WERI-Rb-1 (cell line): ENCODE measurements at regions not wholly inside any gene's neighbourhood (a gene's known extent, or its start where the extent isn't known, plus 50 kb on each side); places are given as distances from the start of the nearest gene placed in this dataset.

Experiments
- DNase-seq: peaks from one replicate; pipeline ENCODE4 v3.0.0-alpha.2; 2020
- H3K27ac ChIP-seq: fragments of 250-450 bp; sonication (Bioruptor Pico); 2 replicates; pipeline ENCODE4 v1.5.1; 2020; ENCODE audit warnings: mild to moderate bottlenecking, moderate library complexity
- H3K27me3 ChIP-seq: fragments of 250-450 bp; sonication (Bioruptor Pico); 2 replicates; pipeline ENCODE4 v1.5.1; 2021; ENCODE audit warnings: mild to moderate bottlenecking, low read depth, moderate library complexity; ENCODE audit not compliant: insufficient read depth, severe bottlenecking
- H3K36me3 ChIP-seq: fragments of 250-450 bp; sonication (Bioruptor Pico); 2 replicates; pipeline ENCODE4 v1.5.1; 2020; ENCODE audit warnings: mild to moderate bottlenecking, moderate library complexity
- H3K4me3 ChIP-seq: 2 replicates; pipeline ENCODE4 v1.5.1; 2011; ENCODE audit warnings: low read depth, mild to moderate bottlenecking, control low read depth, low read length
- H3K9me3 ChIP-seq: fragments of 250-450 bp; sonication (Bioruptor Pico); 2 replicates; pipeline ENCODE4 v1.5.1; 2021; ENCODE audit warnings: mild to moderate bottlenecking, moderate library complexity; ENCODE audit not compliant: severe bottlenecking
- CTCF ChIP-seq: IDR thresholded peaks from 2 replicates; pipeline ENCODE4 v1.5.1; 2011; ENCODE audit warnings: low read depth, mild to moderate bottlenecking, control low read depth, inconsistent platforms, low read length

- H3K27ac ChIP-seq: no peak overlapping the region
- no peaks in the 10 kb centered on the region for H3K36me3 ChIP-seq
- DNase-seq: no peak
- TF ChIP-seq CTCF: no peak
- H3K27me3 ChIP-seq: no peaks in the 10 kb centered on the region
- H3K9me3 ChIP-seq: no peaks in the 10 kb centered on the region
- no peak overlapping the region for H3K4me3 ChIP-seq
These were observed 469.3 kb upstream of the ZNF804A start for GRCh38 chr2:184129073-184129472.

GRCh38 chr2:184137955-184138354 lies 460.4 kb upstream of the ZNF804A start:
- no peak for TF ChIP-seq CTCF
- no peak for DNase-seq

GRCh38 chr2:184141866-184142265 lies 456.5 kb upstream of the ZNF804A start:
- no peak for TF ChIP-seq CTCF

More at GRCh38 chr2:184137955-184138354, 460.4 kb upstream of the ZNF804A start:
- Histone ChIP-seq H3K9me3 (no peaks in the 10 kb centered on the region), H3K36me3 (no peaks in the 10 kb centered on the region), H3K27me3 (no peaks in the 10 kb centered on the region), H3K4me3 (no peak overlapping the region), H3K27ac (no peak overlapping the region)

GRCh38 chr2:184154438-184154837 lies 443.9 kb upstream of the ZNF804A start:
- Histone ChIP-seq H3K4me3 (no peak overlapping the region), H3K9me3 (no peaks in the 10 kb centered on the region), H3K27me3 (no peaks in the 10 kb centered on the region), H3K27ac (no peak overlapping the region), H3K36me3 (no peaks in the 10 kb centered on the region)
- TF ChIP-seq CTCF: no peak
- no peak for DNase-seq

More at GRCh38 chr2:184141866-184142265, 456.5 kb upstream of the ZNF804A start:
- DNase-seq: no peak
- no peaks in the 10 kb centered on the region for H3K36me3 ChIP-seq
- no peaks in the 10 kb centered on the region for H3K9me3 ChIP-seq
- H3K27me3 ChIP-seq: no peaks in the 10 kb centered on the region
- H3K4me3 ChIP-seq: no peak overlapping the region
- H3K27ac ChIP-seq: no peak overlapping the region

- no peak for TF ChIP-seq CTCF
These were observed 442.5 kb upstream of the ZNF804A start for GRCh38 chr2:184155791-184156190.

GRCh38 chr2:184157141-184157540 lies 441.2 kb upstream of the ZNF804A start:
- H3K27me3 ChIP-seq: no peaks in the 10 kb centered on the region
- TF ChIP-seq CTCF: no peak
- no peak for DNase-seq
- no peak overlapping the region for H3K4me3 ChIP-seq
- H3K9me3 ChIP-seq: no peaks in the 10 kb centered on the region
- H3K36me3 ChIP-seq: no peaks in the 10 kb centered on the region
- no peak overlapping the region for H3K27ac ChIP-seq

More at GRCh38 chr2:184155791-184156190, 442.5 kb upstream of the ZNF804A start:
- Histone ChIP-seq H3K36me3 (no peaks in the 10 kb centered on the region), H3K4me3 (no peak overlapping the region), H3K9me3 (no peaks in the 10 kb centered on the region), H3K27me3 (no peaks in the 10 kb centered on the region), H3K27ac (no peak overlapping the region)
- DNase-seq: no peak
